Spleen (tissue), 7 donors: ENCODE measurements at regions not wholly inside any gene's neighbourhood (a gene's known extent, or its start where the extent isn't known, plus 50 kb on each side); places are given as distances from the start of the nearest gene placed in this dataset.

Experiments used
- CTCF ChIP-seq, 11 experiments: fragments of 200-600 bp in 7 of 11; fragments of 450-650 bp in 4 of 11; sonication (generic) in 4 of 11; IDR thresholded peaks in 8 of 11; conservative IDR thresholded peaks in 3 of 11; 1 replicate in 7 of 11; 2 replicates in 4 of 11; pipeline versions ENCODE4 v1.4.0 to v1.8.0; 2016 to 2021; ENCODE audit warnings: antibody characterized with exemption in 11 of 11, inconsistent platforms in 4 of 11, mild to moderate bottlenecking in 1 of 11
- POLR2A ChIP-seq, 3 donors: fragments of 450-650 bp; IDR thresholded peaks; one replicate each; pipeline ENCODE4 v1.5.1; 2017; ENCODE audit warnings: antibody characterized with exemption in 3 of 3, mild to moderate bottlenecking in 1 of 3
- donor health status: DM: no; HTN: no; CAD: no; lungs with moderate emphysema.
- donor health status: DM: no; HTN: no; CAD: no.
- donor health status: DM: no; HTN: no; CAD: no.

GRCh38 chr14:98203421-98203820 lies 1068.6 kb downstream of the BCL11B start:
- no peak for TF ChIP-seq CTCF (IDR thresholded peaks at IDR 0.05 in 8 of 11, conservative IDR thresholded peaks at IDR 0.05 in 3 of 11)
- no peak for TF ChIP-seq POLR2A (IDR thresholded peaks at IDR 0.05)
